Loucy (cell line): ENCODE measurements at regions not wholly inside any gene's neighbourhood (a gene's known extent, or its start where the extent isn't known, plus 50 kb on each side); places are given as distances from the start of the nearest gene placed in this dataset.

Experiments used
- H2AFZ ChIP-seq: fragments of 200-600 bp; sonication (generic); 2 replicates; pipeline ENCODE4 v1.6.0; 2016; ENCODE audit warnings: antibody characterized with exemption, mild to moderate bottlenecking, low read length, moderate library complexity
- H3F3A ChIP-seq: fragments of 200-600 bp; 2 replicates; pipeline ENCODE4 v1.6.0; 2016; ENCODE audit warnings: antibody characterized with exemption, low read depth, mild to moderate bottlenecking
- H3K27me3 ChIP-seq: fragments of 200-600 bp; sonication (generic); 2 replicates; pipeline ENCODE4 v1.6.1; 2014; ENCODE audit warnings: low read length, mild to moderate bottlenecking; ENCODE audit not compliant: insufficient read depth, poor library complexity, severe bottlenecking
- H3K36me3 ChIP-seq: fragments of 200-600 bp; sonication (generic); 2 replicates; pipeline ENCODE4 v1.6.1; 2016; ENCODE audit warnings: low read length; ENCODE audit not compliant: insufficient read depth
- H3K4me1 ChIP-seq: fragments of 200-600 bp; sonication (generic); 2 replicates; pipeline ENCODE4 v1.5.1; 2014; ENCODE audit warnings: low read length, mild to moderate bottlenecking; ENCODE audit not compliant: insufficient read depth, poor library complexity, severe bottlenecking
- H3K4me2 ChIP-seq: fragments of 200-600 bp; sonication (generic); 2 replicates; pipeline ENCODE4 v1.6.0; 2014; ENCODE audit warnings: antibody characterized with exemption, low read length, low read depth, mild to moderate bottlenecking; ENCODE audit not compliant: poor library complexity, severe bottlenecking
- H3K4me3 ChIP-seq: fragments of 200-600 bp; sonication (generic); 2 replicates; pipeline ENCODE4 v1.5.1; 2014; ENCODE audit warnings: low read length, mild to moderate bottlenecking, mixed read lengths; ENCODE audit not compliant: poor library complexity, severe bottlenecking
- H3K79me2 ChIP-seq: fragments of 200-600 bp; sonication (generic); 2 replicates; pipeline ENCODE4 v1.6.1; 2014; ENCODE audit warnings: low read length; ENCODE audit not compliant: insufficient read depth
- H3K9ac ChIP-seq: fragments of 200-600 bp; sonication (generic); 2 replicates; pipeline ENCODE4 v1.6.0; 2014; ENCODE audit warnings: mild to moderate bottlenecking, low read depth, low read length, moderate library complexity; ENCODE audit not compliant: poor library complexity, severe bottlenecking
- H3K9me2 ChIP-seq: fragments of 200-600 bp; sonication (generic); replicated peaks from 2 replicates; pipeline ENCODE4 v1.6.1; 2016; ENCODE audit warnings: low read depth, low read length, mixed read lengths
- H3K9me3 ChIP-seq: fragments of 200-600 bp; sonication (generic); 2 replicates; pipeline ENCODE4 v1.6.1; 2014; ENCODE audit warnings: mild to moderate bottlenecking, antibody characterized with exemption, low read length, low read depth; ENCODE audit not compliant: insufficient read depth
- H4K20me1 ChIP-seq: fragments of 200-600 bp; sonication (generic); 2 replicates; pipeline ENCODE4 v1.6.0; 2014; ENCODE audit warnings: antibody characterized with exemption, low read length, mild to moderate bottlenecking; ENCODE audit not compliant: insufficient read depth, poor library complexity, severe bottlenecking
- EZH2phosphoT487 ChIP-seq: fragments of 200-600 bp; IDR thresholded peaks from 2 replicates; pipeline ENCODE4 v1.6.1; 2018; ENCODE audit warnings: antibody characterized with exemption, mild to moderate bottlenecking, moderate library complexity, borderline replicate concordance
- TF ChIP-seq, protein P1 (sequence below): fragments of 200-600 bp; sonication (generic); conservative IDR thresholded peaks from 2 replicates; pipeline ENCODE4 v1.5.1; 2014; ENCODE audit warnings: mild to moderate bottlenecking, antibody characterized with exemption, low read length

GRCh38 chrX:10074241-10074941 is 82.4 kb upstream of the CLCN4 start:
- H3K9me2 ChIP-seq: no peaks in the 10 kb centered on the region
- no peaks in the 10 kb centered on the region for H3K9me3 ChIP-seq
- H2AFZ ChIP-seq: no peak overlapping the region
- no peaks in the 10 kb centered on the region for H3F3A ChIP-seq
- H3K4me1 ChIP-seq: no peaks in the 10 kb centered on the region
- no peaks in the 10 kb centered on the region for H3K36me3 ChIP-seq
- H3K4me2 ChIP-seq: no peak overlapping the region
- H3K79me2 ChIP-seq: no peaks in the 10 kb centered on the region
- no peak overlapping the region for H3K4me3 ChIP-seq
- TF ChIP-seq, protein P1, sequence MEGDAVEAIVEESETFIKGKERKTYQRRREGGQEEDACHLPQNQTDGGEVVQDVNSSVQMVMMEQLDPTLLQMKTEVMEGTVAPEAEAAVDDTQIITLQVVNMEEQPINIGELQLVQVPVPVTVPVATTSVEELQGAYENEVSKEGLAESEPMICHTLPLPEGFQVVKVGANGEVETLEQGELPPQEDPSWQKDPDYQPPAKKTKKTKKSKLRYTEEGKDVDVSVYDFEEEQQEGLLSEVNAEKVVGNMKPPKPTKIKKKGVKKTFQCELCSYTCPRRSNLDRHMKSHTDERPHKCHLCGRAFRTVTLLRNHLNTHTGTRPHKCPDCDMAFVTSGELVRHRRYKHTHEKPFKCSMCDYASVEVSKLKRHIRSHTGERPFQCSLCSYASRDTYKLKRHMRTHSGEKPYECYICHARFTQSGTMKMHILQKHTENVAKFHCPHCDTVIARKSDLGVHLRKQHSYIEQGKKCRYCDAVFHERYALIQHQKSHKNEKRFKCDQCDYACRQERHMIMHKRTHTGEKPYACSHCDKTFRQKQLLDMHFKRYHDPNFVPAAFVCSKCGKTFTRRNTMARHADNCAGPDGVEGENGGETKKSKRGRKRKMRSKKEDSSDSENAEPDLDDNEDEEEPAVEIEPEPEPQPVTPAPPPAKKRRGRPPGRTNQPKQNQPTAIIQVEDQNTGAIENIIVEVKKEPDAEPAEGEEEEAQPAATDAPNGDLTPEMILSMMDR: no peak
- no peak for TF ChIP-seq EZH2phosphoT487
- no peak overlapping the region for H3K9ac ChIP-seq
- H4K20me1 ChIP-seq: no peaks in the 10 kb centered on the region
- H3K27me3 ChIP-seq: no peaks in the 10 kb centered on the region

- no peak for TF ChIP-seq EZH2phosphoT487
- TF ChIP-seq, protein P1: no peak
- no peak overlapping the region for H3K4me2 ChIP-seq
Measured at GRCh38 chrX:10076765-10077164, 80.0 kb upstream of the CLCN4 start.

DNA sequence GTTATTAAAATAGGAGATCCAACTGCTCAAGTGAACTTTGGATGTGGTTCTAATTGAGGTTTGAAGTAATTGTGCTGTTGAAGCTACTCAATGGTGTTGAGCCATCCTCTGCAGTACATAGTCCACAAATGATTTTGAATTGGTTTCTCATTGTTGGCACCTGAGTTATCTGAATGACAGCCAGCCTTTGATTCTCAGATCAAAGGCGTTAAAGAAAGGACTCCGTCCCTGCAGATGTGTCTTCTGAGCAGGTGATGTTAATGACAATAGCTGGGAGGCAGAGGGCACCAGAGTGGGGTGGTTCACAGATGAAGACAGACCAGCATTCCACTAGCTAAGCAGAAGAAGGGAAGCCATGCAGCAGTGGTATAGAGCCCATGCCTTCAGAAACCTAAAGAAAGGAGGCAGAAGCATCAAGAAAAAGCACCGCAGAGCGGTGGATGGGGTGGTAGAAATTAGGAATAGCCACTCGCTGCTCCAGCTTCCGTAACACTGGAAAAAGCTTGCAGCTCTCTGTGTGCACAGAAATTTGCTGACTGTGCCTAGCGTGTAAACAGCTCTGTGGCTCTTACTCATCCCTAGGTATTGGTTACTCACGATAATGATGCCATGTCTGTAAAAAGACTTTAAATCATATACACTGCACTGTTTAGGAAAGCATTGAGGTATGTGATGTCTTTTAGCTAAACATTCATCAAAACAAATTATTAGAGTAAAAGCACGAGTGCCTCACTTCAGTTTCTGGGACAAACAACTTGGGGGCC is 79.2 kb upstream of the CLCN4 start:
- no peaks in the 10 kb centered on the region for H3F3A ChIP-seq
- H2AFZ ChIP-seq: no peak overlapping the region
- H3K27me3 ChIP-seq: no peaks in the 10 kb centered on the region
- no peaks in the 10 kb centered on the region for H3K4me1 ChIP-seq
- H3K79me2 ChIP-seq: no peaks in the 10 kb centered on the region
- TF ChIP-seq, protein P1: no peak
- no peak for TF ChIP-seq EZH2phosphoT487
- H3K4me3 ChIP-seq: no peak overlapping the region
- no peaks in the 10 kb centered on the region for H3K36me3 ChIP-seq
- no peaks in the 10 kb centered on the region for H3K9me2 ChIP-seq
- no peak overlapping the region for H3K9ac ChIP-seq
- no peaks in the 10 kb centered on the region for H3K9me3 ChIP-seq
- no peaks in the 10 kb centered on the region for H4K20me1 ChIP-seq
- H3K4me2 ChIP-seq: no peak overlapping the region

More at GRCh38 chrX:10076765-10077164, 80.0 kb upstream of the CLCN4 start:
- H3K27me3 ChIP-seq: no peaks in the 10 kb centered on the region
- no peak overlapping the region for H3K4me3 ChIP-seq
- no peaks in the 10 kb centered on the region for H3K79me2 ChIP-seq
- no peaks in the 10 kb centered on the region for H3K4me1 ChIP-seq
- no peaks in the 10 kb centered on the region for H3K36me3 ChIP-seq
- no peaks in the 10 kb centered on the region for H3K9me3 ChIP-seq
- no peaks in the 10 kb centered on the region for H3F3A ChIP-seq
- H2AFZ ChIP-seq: no peak overlapping the region
- no peaks in the 10 kb centered on the region for H4K20me1 ChIP-seq
- H3K9ac ChIP-seq: no peak overlapping the region
- H3K9me2 ChIP-seq: no peaks in the 10 kb centered on the region
